ENCODE measurements at regions not wholly inside any gene's neighbourhood (a gene's known extent, or its start where the extent isn't known, plus 50 kb on each side); places are given as distances from the start of the nearest gene placed in this dataset.
"Not testable (repeated sequence)": the region's sequence is repeated elsewhere in the genome, so short reads cannot be mapped to it uniquely, and the experiment has no call there.

DNA sequence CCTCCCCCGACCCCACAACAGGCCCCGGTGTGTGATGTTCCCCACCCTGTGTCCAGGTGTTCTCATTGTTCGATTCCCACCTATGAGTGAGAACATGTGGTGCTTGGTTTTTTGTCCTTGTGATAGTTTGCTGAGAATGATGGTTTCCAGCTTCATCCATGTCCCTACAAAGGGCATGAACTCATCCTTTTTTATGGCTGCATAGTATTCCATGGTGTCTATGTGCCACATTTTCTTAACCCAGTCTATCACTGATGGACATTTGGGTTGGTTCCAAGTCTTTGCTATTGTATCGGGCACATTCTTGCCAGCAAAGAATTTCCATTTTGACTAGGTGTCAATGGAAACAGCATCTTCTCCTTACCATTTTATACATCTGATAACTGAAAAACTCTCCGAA is 152.1 kb upstream of the IRF2BP2 start:
- DNase-seq (ENCODE audit: extremely low spot score, insufficient read length, low read depth); FAIRE-seq: not testable (repeated sequence)

DNA sequence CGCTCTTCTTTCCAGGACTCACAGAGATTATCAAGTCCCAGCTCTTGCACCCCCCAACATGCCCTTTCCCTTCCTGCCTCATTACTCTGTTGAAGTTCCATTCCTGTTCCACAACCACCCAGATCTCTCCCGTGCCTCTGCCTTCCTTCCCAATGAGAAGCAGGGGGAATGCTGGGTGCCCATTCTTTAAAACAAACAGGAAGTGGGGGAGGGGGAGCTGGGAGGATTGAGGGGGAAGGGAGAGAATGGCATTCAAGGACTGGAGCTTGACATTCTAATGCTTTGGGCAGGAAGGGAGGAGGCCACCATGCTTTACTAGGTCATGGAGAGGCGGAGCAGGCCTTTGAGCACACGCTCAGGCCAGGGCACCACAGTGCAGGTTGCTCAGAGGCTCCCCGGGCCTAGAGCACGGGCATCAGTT is 150.3 kb upstream of the IRF2BP2 start:
- DNase-seq (ENCODE audit: extremely low spot score, insufficient read length, low read depth) (no peak), FAIRE-seq (no peak)

GRCh38 chr1:234759888-234760287 is 149.9 kb upstream of the IRF2BP2 start:
- FAIRE-seq, result no peak
- no peak for DNase-seq (ENCODE audit: extremely low spot score, insufficient read length, low read depth)

GRCh38 chr1:234758851-234759250 is 148.9 kb upstream of the IRF2BP2 start:
- FAIRE-seq (no peak), DNase-seq (ENCODE audit: extremely low spot score, insufficient read length, low read depth) (no peak)

DNA sequence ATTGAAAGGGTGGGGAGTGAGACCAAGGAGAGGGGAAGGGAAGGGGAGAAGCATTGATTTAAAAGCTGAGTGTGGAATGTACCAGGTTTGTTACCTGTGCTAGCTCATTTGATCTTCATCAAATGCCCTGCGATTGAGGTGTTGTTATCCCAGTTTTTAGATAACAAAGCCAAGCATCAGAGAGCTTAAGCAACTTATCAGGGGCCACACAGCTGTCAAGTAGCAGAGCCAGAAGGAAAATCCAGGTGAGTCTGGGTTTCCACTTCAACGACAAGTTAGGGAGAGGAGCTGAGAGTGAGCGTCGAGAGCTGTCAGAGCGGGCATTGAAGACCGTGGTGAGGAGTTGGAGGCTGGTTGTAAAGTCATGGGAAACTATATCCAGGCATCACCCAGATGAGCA is 146.9 kb upstream of the IRF2BP2 start:
- DNase-seq (ENCODE audit: extremely low spot score, insufficient read length, low read depth), result no peak
- no peak for FAIRE-seq

DNA sequence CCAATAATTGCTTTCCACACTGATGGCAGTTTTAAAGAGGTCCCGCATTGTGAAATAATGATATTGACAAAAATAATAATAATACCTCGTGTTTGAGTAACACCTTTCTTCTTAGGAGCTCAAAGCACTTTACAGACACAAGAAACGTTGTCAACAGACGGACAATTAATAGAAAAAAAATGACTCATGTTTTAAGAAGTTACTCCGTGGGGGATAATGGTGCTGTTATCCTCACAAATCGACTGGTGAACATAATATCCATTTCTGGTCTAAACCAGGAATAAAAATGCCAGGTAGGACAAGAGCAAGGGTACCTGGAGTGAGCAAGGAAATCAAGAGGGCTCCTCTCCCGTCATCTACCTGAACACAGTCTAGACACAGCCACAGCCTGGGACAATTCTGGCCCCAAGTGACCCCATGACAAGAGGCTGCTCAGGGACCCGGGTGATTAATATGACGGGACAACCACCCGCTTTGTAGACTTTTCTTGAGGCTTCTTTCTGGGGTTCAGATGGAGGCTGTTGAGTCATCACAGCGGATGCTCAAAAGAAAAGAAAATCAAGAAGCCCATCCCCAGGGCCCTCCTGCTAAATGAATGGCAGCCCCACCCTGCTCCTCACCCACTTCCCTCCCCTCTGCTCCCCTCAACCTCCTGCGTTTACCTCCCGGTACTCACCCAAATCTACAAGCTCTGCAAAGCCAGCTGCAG is 146.2 kb upstream of the IRF2BP2 start:
- no peak for DNase-seq (ENCODE audit: extremely low spot score, insufficient read length, low read depth)

DNA sequence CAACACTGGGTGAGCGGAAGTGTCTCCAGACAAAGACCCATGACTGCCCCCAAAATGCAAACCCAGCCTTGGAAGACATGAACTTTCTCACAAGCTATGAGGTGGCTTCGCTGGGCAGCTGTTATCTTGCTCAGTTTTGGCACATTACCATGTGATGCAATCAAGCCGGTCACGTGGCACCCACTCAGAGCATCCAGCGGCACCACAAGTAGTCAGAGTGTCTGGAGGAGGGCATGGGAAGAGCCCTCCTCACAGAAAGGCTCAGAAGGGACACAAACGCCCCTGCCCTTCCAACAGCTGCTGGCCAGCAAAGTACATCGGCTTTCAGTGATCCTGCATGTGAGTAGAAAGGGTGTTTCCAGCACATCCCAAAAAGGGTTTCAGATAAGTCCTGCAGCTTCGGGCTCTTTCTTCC is 145.5 kb upstream of the IRF2BP2 start:
- no peak for FAIRE-seq
- DNase-seq (ENCODE audit: extremely low spot score, insufficient read length, low read depth), result no peak

More for the DNA sequence above, 146.2 kb upstream of the IRF2BP2 start:
- no peak for FAIRE-seq

- FAIRE-seq, result no peak
Measured at GRCh38 chr1:234753979-234754378, 144.0 kb upstream of the IRF2BP2 start.

GRCh38 chr1:234752927-234753326 is 142.9 kb upstream of the IRF2BP2 start:
- DNase-seq (ENCODE audit: extremely low spot score, insufficient read length, low read depth) (no peak), FAIRE-seq (no peak)

More at GRCh38 chr1:234753979-234754378, 144.0 kb upstream of the IRF2BP2 start:
- DNase-seq (ENCODE audit: extremely low spot score, insufficient read length, low read depth), result no peak

- DNase-seq (ENCODE audit: extremely low spot score, insufficient read length, low read depth), result no peak
- no peak for FAIRE-seq
Measured at GRCh38 chr1:234751678-234752077, 141.7 kb upstream of the IRF2BP2 start.

GRCh38 chr1:234750922-234751627 is 141.1 kb upstream of the IRF2BP2 start:
- no peak for DNase-seq (ENCODE audit: extremely low spot score, insufficient read length, low read depth)
- FAIRE-seq, result no peak

GRCh38 chr1:234748713-234749112 is 138.7 kb upstream of the IRF2BP2 start:
- FAIRE-seq (no peak), DNase-seq (ENCODE audit: extremely low spot score, insufficient read length, low read depth) (no peak)

DNA sequence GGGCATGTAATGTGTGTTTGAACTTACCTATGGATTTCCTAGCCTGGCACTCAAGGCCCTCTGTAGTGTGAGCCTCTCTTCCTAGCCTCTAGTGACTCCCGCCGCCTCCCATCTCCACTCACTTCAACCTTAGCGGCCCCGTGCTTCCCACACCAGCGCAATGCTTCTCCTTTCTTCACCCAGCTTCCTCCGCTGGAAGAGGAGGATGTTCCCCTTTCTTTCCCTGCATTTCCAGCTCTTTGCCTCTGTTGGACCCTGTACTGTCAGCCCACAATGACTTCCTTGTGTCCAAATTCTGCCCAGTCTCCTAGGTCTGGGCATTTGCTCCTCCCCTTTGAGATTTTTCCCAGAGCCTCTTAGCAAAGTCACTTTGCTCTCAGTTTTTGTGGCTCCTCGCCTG is 138.1 kb upstream of the IRF2BP2 start:
- DNase-seq (ENCODE audit: extremely low spot score, insufficient read length, low read depth) (no peak), FAIRE-seq (no peak)

- no peak for DNase-seq (ENCODE audit: extremely low spot score, insufficient read length, low read depth)
Measured at GRCh38 chr1:234746798-234747196, 136.8 kb upstream of the IRF2BP2 start.

DNA sequence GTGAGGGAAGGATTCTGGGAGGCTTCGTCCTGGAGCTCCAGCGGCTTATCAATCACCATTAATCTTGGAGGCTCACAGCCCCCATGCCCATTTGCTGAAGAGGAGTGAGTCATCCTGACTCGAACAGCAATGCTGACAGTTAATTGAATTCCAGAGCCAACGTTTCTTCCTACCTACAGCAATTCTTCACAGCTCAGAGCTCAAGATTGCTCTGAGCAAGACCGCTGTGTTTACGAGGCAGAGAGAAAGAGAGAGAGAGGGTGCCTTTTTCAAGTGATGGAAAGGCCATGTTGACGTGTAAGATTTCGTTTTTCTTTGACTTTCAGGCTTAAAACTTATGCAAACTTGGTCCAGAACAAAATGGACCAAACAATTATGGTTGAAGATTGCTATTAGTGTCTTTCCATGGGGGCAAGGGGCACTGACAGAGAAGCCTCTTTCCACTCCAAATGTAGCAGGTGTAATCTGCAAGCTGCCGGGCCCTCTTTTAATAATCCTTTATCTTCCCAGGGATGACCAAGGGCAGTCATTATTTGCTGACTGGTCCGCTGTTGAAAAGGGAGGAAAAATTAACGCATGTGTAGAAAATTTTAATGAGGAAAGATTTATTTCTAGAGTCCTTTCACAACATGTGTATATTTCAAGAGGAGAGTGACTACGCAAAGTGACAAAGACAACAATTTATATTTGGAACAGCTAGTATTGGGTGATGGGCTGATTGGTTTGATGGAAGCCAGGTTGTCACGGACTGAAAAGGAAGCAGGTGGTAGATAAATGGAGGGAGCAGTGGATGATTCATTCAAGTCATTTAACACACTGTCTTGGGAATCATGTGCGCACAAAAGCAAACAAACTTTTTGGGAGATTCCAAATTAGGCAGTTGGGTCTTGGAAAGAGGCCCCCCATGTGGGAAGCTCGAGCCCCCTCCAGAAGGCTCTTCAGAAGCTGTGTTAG is 136.1 kb upstream of the IRF2BP2 start:
- DNase-seq (ENCODE audit: extremely low spot score, insufficient read length, low read depth), result no peak
- no peak for FAIRE-seq

More at GRCh38 chr1:234746798-234747196, 136.8 kb upstream of the IRF2BP2 start:
- FAIRE-seq, result no peak

DNA sequence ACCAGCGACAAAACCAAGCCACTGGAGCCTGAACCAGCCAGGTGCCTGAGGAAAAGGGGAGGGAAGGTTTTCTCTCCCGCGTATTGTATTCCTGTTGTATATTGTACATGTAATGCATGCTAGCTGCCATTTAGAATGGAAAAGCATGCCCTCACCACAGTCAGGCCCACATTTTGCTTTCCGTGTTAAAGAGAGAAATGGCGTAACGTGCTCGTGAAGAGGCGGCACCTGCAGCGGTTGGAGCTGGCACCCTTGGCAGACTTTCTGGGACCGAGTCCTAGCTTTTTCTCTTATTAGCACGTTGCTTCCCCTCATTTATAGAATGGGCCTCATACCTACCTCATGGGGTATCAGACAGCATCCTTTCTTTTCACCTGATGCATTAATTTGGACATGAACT is 135.3 kb upstream of the IRF2BP2 start:
- DNase-seq (ENCODE audit: extremely low spot score, insufficient read length, low read depth), result no peak
- FAIRE-seq, result no peak

GRCh38 chr1:234743791-234744611 is 134.0 kb upstream of the IRF2BP2 start:
- FAIRE-seq (no peak), DNase-seq (ENCODE audit: extremely low spot score, insufficient read length, low read depth) (no peak)

- FAIRE-seq, result no peak
- DNase-seq (ENCODE audit: extremely low spot score, insufficient read length, low read depth), result no peak
Measured at GRCh38 chr1:234742622-234743021, 132.6 kb upstream of the IRF2BP2 start.

DNA sequence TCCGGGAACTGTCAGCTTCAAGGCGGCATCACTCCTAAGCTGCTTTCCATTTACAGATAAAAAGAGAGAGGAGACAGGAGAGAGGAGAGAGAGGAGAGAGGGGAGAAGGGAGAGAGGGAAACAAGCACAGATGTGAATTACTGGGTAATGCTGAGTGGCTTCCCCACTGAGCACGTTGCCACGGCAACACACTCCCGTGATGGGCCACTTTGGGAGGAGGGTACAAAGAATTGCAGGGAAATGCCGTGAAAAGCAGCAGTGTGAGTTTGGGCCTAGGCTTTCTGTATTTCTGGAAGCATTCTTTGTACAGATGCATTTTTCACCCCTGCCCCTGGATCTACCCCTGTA is 128.0 kb upstream of the IRF2BP2 start:
- no peak for FAIRE-seq

GRCh38 chr1:234735916-234736315 is 125.9 kb upstream of the IRF2BP2 start:
- DNase-seq (ENCODE audit: extremely low spot score, insufficient read length, low read depth), result no peak
- no peak for FAIRE-seq

More for the DNA sequence above, 128.0 kb upstream of the IRF2BP2 start:
- no peak for DNase-seq (ENCODE audit: extremely low spot score, insufficient read length, low read depth)

Measured in GM18507 (cell line).